IPS-18c (cell line): ENCODE measurements at regions not wholly inside any gene's neighbourhood (a gene's known extent, or its start where the extent isn't known, plus 50 kb on each side); places are given as distances from the start of the nearest gene placed in this dataset.
"Not testable (repeated sequence)": the region's sequence is repeated elsewhere in the genome, so short reads cannot be mapped to it uniquely, and the experiment has no call there.

Source experiments
- H3K4me3 ChIP-seq: 2 replicates; pipeline ENCODE4 v1.7.0; 2013; ENCODE audit warnings: low read depth, mild to moderate bottlenecking, low read length, moderate library complexity; ENCODE audit not compliant: insufficient read depth
- H3K9me3 ChIP-seq: one replicate; pipeline ENCODE4 v1.6.1; 2013; ENCODE audit warnings: mild to moderate bottlenecking, low read length, moderate library complexity; ENCODE audit not compliant: control insufficient read depth, insufficient read depth

- Histone ChIP-seq H3K9me3 (no peaks in the 10 kb centered on the region), H3K4me3 (no peak overlapping the region)
Observed at GRCh38 chr2:66164470-66164869, 270.5 kb upstream of the MEIS1 start.

- no peaks in the 10 kb centered on the region for H3K9me3 ChIP-seq
- H3K4me3 ChIP-seq, result no peak overlapping the region
Observed at GRCh38 chr2:66156171-66156570, 278.8 kb upstream of the MEIS1 start.

GRCh38 chr2:66153941-66154340 is 281.0 kb upstream of the MEIS1 start:
- Histone ChIP-seq H3K4me3 (no peak overlapping the region), H3K9me3 (no peaks in the 10 kb centered on the region)

GRCh38 chr2:66145490-66145889 is 289.4 kb upstream of the MEIS1 start:
- H3K4me3 ChIP-seq, result no peak overlapping the region
- no peaks in the 10 kb centered on the region for H3K9me3 ChIP-seq

GRCh38 chr2:66144324-66144723 is 290.6 kb upstream of the MEIS1 start:
- H3K4me3 ChIP-seq, H3K9me3 ChIP-seq: not testable (repeated sequence)

GRCh38 chr2:66137606-66138130 is 297.3 kb upstream of the MEIS1 start:
- no peaks in the 10 kb centered on the region for H3K9me3 ChIP-seq
- H3K4me3 ChIP-seq, result no peak overlapping the region

GRCh38 chr2:66134138-66134701 is 300.7 kb upstream of the MEIS1 start:
- H3K4me3 ChIP-seq, result no peak overlapping the region
- H3K9me3 ChIP-seq, result no peaks in the 10 kb centered on the region

- H3K4me3 ChIP-seq, result no peak overlapping the region
- no peaks in the 10 kb centered on the region for H3K9me3 ChIP-seq
Observed at GRCh38 chr2:66127656-66128055, 307.3 kb upstream of the MEIS1 start.

GRCh38 chr2:66127061-66127460 is 307.9 kb upstream of the MEIS1 start:
- Histone ChIP-seq H3K4me3 (no peak overlapping the region), H3K9me3 (no peaks in the 10 kb centered on the region)

- H3K9me3 ChIP-seq, result no peaks in the 10 kb centered on the region
- no peak overlapping the region for H3K4me3 ChIP-seq
Observed at GRCh38 chr2:66125951-66126350, 309.0 kb upstream of the MEIS1 start.

GRCh38 chr2:66122516-66122915 is 312.4 kb upstream of the MEIS1 start:
- Histone ChIP-seq H3K9me3 (no peaks in the 10 kb centered on the region), H3K4me3 (no peak overlapping the region)

- H3K9me3 ChIP-seq, result no peaks in the 10 kb centered on the region
- H3K4me3 ChIP-seq, result no peak overlapping the region
Observed at GRCh38 chr2:66121946-66122345, 313.0 kb upstream of the MEIS1 start.

- Histone ChIP-seq H3K9me3 (no peaks in the 10 kb centered on the region), H3K4me3 (no peak overlapping the region)
Observed at GRCh38 chr2:66113988-66114625, 320.8 kb upstream of the MEIS1 start.

- Histone ChIP-seq H3K4me3 (no peak overlapping the region), H3K9me3 (no peaks in the 10 kb centered on the region)
Observed at GRCh38 chr2:66111706-66112105, 323.2 kb upstream of the MEIS1 start.

- H3K9me3 ChIP-seq, result no peaks in the 10 kb centered on the region
- H3K4me3 ChIP-seq, result no peak overlapping the region
Observed at GRCh38 chr2:66110608-66111007, 324.3 kb upstream of the MEIS1 start.

GRCh38 chr2:66110086-66110485 is 324.8 kb upstream of the MEIS1 start:
- Histone ChIP-seq H3K4me3 (no peak overlapping the region), H3K9me3 (no peaks in the 10 kb centered on the region)

- no peak overlapping the region for H3K4me3 ChIP-seq
- H3K9me3 ChIP-seq, result no peaks in the 10 kb centered on the region
Observed at GRCh38 chr2:66109419-66109818, 325.5 kb upstream of the MEIS1 start.

- H3K9me3 ChIP-seq, result no peaks in the 10 kb centered on the region
- no peak overlapping the region for H3K4me3 ChIP-seq
Observed at GRCh38 chr2:66105066-66105753, 329.7 kb upstream of the MEIS1 start.
